GM19397 (cell line): ENCODE measurements at regions not wholly inside any gene's neighbourhood (a gene's known extent, or its start where the extent isn't known, plus 50 kb on each side); places are given as distances from the start of the nearest gene placed in this dataset.
A peak's percentile ranks its signal among the peaks of the same experiment; 100 is the strongest.
"Not testable (repeated sequence)": the region's sequence is repeated elsewhere in the genome, so short reads cannot be mapped to it uniquely, and the experiment has no call there.

Experiments used
- ATAC-seq: cut with Tn5 transposase; IDR thresholded peaks from one replicate; pipeline ENCODE4 v1.9.1; 2021; ENCODE audit warnings: mild to moderate bottlenecking, moderate library complexity; ENCODE audit not compliant: unreplicated experiment

DNA sequence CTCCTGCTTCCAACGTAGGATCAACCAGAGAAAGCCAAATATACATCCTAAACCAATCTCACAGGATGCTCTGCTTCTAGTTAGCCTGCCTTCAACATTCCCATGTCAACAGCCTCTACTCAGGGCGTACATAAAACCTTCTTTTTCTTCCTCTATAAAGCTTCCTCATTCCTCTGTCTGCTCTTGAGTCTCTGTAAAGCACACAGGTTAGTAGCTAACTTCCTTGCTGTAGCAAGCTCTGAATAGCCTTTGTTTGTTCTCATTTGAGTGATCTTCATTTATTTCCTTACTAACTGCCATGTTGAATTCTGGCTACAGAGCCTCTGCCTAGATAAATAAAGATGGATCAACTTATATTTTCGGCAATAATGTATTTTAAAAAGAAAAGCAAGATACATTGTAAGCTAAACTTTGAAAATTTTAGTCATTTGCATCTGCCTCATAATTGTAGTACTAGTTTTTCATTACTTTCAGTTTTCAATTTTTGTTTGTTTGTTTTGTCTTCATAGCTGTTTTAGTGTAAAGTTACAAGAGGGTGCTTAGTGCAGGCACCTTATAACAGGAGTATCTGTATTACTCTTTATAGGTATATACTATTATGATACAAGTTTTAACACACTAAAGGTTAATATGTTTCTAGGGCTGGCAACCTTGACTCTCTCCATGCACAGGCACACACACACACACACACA lies 498.2 kb downstream of the PYDC2 start:
- peak; percentile 72 for ATAC-seq

DNA sequence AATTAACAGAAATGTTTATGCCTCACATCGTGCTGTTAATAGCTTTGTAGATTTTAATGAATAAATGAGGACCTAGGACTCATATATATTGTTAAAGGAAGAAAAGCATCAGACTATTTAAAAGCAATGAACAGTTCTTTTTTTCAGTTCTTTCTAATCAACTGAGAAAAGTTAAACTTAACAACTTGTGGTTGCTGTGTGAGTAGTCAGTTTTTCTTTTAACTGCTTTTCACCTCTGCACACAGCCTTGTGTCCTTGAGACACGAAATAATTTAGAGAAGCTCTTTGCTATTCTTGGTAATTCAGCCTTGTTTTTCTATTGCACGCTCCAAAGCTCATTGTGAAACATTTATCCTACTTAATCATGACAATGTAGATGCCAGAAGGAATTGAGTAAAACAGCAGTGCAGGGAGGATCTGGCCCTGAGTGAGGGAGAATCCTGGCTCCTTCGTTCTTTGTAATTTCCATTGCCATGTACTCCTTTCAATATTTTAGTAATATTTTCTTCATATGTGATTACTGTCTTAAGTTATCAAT lies 499.0 kb downstream of the PYDC2 start:
- no peak for ATAC-seq

DNA sequence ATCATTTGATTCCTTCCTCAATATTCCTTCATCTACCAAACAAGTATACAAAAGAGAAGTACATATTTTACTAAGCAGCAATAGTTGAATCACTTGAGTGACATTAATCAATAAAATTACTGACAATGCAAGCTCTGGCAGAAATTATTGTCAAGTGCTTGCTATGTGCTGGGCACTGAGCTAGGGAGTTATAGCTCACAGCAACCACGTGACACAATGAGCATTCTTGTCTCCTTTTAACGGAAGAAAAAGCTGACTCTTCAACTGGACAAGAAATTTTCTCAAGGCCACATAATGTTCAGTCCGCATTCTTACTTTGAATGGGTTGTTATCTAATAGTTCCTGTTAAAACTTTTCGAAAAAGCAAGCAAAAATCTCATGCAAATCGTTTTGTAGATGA lies 500.1 kb downstream of the PYDC2 start:
- no peak for ATAC-seq

DNA sequence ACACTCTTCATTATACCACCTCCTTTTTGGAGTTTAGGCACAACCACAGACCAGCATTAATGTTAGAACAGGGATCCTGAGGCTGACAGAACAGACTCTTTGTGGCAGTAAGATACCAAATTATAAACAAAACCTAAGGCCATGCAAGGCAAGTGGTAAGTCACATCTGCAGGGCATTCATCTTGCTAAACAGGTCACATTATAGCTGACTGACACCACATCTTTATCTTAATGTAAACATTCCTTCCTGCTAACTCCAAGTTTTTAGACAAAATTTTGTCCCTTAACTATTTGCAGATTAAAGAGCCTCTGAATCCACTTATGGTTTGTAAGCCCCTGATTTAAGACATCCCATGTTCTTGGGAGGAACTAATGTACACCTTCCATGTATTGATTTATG lies 500.6 kb downstream of the PYDC2 start:
- ATAC-seq, result no peak

DNA sequence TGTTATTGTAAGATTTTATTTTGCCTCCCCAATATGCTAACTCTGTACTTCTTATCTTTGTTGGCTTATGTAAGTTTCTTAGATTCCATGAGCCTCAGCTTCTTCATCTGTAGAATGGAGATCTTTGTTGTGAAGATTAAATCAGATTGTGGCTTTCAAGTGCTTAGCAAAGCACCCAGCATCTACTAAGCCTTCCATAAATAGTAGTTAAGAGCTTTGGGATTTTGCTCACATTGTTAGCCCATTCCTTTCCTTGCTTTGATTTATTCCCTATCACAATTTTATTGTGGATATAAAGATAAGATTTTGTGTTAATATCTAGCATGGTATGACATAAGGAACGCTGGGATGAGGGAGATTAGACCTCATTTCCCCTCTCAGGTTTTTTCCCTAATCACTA lies 501.4 kb downstream of the PYDC2 start:
- no peak for ATAC-seq

DNA sequence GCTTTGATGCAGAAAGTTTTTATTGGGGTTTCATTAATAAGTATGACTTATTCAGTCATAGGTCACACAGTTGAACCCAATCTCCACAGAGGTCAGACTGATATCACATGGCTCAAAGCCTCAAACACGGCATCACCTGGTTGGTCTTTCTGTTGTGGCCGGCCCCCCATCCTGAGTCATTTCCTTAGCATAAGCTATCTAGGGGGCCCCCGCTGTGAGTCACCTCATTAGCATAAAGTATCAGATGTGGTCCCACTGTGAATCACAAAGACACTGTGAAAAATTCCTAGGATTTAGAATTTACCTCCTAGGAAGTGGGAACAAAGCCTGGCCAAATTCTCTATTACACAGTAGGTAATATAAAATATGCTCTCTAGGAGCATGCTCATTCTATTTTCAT lies 502.2 kb downstream of the PYDC2 start:
- no peak for ATAC-seq

DNA sequence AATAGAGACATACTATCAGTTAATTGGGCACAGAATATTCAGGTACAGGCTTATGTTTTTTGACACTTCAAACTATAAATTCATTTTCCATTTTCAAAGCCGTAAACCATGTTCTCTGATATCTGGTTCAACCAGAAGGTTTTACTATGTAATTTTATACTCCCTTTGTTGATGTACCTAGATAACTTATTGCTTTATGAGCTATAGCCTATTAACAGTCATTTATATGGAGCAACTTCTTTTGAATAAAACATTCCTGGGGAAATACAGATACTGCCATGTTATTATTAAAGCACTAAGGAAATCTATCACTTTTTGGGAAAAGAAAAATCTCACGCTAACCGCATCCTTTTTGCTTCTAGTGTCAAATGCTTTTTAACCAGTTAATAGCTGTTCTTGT lies 505.6 kb downstream of the PYDC2 start:
- ATAC-seq, result no peak

DNA sequence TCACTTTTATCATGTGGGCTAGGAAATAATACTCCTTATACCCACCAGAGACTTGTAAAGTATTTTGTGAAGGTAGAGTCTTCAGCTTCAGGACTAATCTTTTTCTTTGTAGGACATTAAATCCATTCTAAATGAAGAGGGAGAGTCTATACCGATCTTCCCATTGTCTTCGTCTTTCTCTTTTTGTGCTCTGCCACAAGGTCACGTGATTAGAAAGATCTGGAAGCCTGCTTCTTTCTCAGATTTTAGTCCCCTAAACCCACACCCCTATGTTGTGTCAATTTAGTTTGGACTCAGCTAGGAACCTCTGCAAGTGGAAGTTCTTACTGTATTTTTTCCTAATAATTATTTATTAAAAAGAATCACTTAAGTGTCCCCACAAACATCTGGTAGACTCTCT lies 507.3 kb downstream of the PYDC2 start:
- ATAC-seq, result no peak

DNA sequence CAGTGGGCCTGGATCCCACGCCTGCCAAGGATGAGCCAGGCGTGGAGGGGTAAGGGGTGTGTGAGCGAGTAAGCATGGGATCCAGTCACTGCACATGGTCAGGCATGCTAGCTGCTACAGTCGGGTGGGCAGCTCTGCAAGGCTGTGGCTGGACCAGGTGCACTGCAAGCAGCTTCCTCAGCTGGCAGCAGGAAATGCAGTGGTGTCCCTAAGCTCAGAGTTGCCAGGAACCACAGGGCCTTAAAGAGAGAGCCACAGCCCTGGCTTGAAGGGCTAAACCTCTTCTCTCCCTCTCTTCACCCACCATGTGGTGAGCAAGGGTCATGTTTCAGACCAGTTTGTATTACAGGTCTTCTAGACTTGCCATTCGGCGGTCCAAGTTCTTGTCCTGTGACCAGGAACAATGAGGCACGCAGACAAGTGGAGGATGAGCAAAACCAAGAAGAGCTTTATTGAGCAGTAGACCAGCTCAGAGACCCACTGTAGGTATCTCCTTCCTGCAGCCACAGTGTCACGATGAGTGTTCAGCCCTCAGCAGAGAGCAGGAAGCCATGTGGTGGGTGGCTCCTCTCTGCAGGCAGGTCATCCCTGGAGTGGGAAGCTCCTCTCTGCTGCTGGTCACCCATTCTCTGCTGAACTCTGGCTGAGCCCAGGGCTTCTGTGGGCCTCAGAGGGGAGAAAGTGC lies 511.9 kb downstream of the PYDC2 start:
- no peak for ATAC-seq

DNA sequence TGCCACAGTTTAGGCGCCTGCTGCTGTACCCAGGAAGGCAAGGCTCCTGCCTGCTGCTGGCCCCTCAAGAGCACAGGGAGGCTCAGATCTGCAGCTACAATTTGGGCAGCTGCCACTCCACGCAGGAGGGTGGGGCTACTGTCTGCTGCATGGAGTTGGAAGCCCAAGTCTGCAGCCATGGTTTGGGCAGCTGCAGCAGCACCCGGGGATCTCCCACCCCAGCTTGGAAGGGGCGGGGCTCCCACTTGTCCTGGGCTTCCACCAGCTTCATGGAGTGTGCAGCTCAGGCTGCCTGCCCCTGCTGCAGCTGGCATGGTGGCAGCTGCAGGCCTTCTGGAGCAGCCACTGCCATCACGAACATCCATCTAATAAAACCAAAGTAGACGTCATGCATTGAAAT lies 512.9 kb downstream of the PYDC2 start:
- ATAC-seq, result no peak

DNA sequence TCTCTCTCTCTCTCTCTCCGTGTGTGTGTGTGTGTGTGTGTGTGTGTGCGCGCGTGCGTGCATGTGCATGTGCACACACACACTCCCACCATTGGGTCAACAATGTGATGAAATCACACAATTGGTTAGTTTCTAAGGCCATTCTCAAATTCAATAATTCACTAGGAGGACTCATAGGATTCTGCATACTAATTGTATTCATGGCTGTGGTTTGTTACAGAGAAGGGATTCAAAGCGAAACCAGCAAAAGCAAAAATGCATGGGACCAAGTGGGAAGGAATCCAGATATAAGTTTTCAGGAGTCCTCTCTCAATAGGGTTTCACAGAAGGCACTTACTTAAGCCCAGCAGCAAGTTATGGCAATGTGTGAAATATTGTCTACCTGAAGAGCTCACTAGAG lies 515.0 kb downstream of the PYDC2 start:
- no peak for ATAC-seq

DNA sequence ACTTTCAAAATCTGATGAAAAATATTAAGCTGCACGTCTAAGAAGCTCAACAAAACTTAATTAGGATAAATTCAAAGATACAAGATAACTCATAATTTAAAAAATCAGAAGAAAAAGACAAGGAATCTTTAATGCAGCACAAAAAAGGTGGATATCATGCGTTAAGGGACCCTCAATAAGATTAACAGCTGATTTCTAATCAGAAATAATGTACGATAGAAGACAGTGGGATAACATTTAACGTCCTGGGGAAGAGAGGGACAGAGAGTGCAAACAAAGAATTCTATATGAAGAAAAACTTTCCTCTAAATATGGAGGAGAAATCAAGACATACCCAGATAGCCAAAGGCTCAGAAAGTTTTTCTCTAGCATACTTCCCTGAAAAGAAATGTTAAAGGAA lies 519.5 kb downstream of the PYDC2 start:
- ATAC-seq, result no peak

DNA sequence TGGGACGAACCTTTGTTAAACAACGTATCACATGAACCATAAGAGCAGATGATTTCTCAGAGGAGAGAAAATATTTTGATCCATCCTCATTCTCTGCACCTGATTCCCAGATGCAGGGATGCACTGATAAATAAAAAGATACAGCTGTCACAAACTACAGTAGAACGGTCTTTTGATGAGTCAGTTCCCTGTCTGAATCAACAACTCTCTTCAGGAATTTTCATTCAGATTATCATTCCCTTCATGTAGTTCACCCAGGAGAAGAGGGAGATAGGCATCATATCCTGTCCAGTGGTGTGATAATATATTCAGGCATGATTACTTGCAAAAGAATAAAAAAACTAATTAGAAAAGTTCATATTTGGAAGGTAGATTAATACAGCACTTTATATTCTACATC lies 521.5 kb downstream of the PYDC2 start:
- no peak for ATAC-seq

DNA sequence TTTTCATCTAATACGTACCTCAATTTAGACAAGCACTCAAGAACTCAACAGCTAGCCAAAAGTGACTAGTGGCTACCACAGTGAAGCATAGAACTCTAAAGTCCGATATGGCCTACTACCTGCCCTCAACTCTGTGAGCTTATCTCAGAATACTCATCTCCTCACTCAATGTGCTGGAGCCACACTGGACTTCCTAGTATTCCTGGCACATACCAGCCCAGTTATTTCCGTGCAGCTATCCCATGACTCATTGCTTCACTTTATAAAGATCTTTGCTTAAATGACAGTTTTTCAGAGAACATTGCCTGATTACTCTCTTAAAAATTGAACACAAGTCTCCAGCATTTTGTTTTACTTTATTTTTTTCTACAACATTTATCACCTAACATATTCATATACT lies 524.7 kb downstream of the PYDC2 start:
- ATAC-seq, result no peak

DNA sequence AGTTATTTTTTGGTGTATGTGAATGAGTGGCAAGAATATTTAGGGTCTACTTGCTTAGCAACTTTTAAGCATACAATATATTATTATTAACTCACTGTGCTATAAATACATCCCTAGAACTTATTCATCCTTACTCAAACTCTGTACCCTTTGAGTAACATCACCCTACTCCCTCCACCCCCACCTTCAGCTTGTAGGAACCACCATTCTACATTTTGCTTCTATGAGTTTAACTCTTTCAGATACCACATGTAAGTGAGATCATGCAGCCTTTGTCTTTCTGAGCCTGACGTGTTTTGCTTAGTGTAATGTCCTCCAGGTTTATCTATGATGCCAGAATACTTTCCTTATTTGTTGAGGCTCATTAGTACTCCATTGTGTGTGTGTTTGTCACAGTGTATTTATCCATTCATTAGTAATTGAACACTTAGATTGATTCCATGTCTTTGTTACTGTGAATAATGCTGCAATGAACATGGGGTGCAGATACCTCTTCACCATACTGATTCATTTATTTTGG lies 526.9 kb downstream of the PYDC2 start:
- no peak for ATAC-seq

DNA sequence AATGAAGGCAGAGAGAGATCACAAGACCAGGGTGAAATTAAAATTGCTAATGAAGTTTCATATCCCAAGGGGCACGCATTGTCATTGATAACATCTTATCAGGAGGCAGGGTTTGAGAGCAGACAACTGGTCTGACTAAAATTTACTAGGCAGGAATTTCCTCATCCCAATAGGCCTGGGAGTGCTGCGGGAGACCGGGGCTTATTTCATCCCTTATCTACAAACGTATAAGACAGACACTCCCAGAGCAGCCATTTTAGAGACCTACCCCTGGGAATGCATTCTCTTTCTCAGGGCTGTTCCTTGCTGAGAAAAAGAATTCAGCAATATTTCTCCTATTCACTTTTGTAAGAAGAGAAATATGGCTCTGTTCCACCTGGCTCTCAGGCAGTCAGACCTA lies 533.0 kb downstream of the PYDC2 start:
- not testable (repeated sequence) for ATAC-seq

DNA sequence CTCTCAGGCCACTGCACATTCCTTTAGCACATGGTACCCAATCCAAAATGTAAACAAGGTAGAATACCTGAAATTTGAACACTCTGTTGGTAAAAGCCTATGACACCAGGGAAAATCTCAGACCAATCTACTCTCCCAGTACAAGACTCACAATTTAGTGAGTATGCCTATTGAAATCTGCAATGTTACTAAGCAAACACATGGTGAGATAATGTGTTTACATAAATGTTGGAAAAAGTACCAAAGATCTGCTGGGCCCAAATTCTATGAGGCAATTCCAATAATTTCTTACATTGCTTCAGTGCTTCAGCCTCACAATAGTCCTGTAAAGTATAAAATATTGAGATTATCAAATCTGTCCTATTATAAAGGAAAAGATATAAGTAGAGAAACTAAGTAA lies 536.1 kb downstream of the PYDC2 start:
- ATAC-seq, result no peak

DNA sequence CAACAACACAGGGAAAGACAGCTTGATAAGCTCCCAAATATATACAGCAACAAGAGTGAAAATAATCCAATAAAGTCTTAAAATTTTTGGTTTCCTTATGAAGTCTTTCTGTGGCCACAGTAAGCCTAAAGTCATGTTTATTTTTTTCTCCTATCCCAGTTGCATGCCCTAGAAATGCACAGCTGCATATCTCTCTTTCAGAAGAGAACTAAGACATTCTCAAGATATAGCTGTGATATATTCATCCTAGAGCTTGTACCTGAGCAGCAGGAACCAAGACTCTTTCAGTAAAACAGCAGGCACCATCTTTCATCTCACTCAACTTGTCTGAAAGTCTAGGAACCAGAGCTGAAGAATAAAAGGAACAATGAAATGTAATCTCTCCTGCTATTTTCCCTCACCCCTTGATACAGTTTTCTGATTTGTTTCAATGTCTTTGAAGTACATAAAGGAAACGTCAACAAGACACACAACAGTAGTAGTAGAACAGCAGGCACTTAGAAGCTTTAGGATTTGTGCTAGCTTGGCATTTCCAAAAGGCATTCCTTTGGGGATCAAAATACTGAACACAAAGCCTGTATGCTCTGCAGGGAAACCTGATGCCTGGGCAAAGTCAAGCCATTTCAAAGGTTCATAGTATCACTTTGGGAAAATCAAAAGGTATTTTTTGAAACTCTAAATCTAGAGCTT lies 536.8 kb downstream of the PYDC2 start:
- ATAC-seq, result no peak

DNA sequence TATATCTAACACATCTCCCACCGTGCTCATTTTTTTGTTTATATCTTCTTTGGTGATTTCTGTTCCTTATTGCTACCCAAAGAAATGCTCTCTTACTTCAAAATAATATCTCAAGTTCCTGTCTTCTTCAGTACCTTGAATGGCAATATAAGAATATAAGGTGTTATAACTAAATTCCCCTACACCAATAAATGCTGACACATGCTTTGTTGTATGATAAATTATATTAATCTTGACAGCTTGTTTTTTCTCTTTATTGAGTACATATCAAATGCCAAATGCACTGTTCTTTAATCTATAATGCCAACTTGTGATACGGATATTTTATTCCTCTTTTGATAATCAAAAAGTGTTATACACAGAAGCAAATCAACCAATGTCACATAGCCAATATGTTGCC lies 540.3 kb downstream of the PYDC2 start:
- ATAC-seq, result no peak

DNA sequence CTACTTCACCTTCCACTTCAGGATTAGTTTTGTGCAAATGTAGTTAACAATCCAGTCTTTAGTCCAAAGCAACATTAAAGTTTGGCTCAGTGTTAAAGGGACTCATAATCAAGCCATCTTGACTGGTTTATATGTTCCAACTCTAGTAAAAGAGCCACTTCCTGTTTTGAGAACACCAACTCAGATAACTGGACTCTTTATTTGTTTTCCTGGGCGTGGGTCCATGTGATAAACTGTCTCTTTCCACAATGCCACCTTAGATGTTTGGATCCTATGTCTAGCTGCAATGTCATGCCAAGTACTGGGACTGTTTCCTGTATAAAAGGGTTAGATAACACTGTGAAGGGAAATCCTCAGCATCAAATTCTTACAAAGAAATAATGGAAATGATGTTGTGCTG lies 545.0 kb downstream of the PYDC2 start:
- no peak for ATAC-seq

DNA sequence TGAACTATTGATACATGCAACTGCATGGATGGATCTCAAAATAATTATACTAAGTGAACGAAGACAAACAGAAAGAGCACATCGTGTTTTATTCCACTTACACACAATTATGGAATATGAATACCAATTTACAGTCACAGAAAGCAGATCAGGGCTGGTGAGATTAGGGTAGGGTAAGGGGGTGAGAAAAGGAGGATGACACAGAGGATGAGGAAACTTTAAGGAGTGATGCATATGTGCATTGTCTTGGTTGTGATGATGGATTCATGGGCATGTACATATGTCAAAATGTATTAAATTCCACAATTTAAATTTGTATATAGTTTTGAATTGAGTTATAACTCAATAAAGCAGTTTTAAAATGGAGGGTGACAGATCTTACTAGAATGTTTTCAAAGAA lies 548.9 kb downstream of the PYDC2 start:
- ATAC-seq, result no peak

DNA sequence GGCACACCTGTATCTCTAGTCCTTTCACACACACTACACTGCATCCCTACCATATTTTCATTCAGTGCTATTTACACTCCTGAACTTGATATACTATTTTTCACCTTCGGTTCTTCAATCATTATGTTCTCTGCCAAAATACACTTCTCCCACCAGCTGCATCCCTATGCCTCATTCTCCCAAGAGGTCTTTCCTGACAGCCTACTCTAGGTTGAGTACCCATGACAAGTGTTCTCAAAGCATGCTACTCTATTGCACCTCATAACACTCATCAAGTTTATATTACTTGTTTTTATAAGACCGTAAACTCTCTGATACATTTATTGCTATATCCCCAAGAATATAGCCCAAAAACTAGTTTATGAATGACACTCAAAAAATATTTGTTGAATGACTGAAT lies 549.5 kb downstream of the PYDC2 start:
- no peak for ATAC-seq
